ENCODE measurements at regions not wholly inside any gene's neighbourhood (a gene's known extent, or its start where the extent isn't known, plus 50 kb on each side); places are given as distances from the start of the nearest gene placed in this dataset.

DNA sequence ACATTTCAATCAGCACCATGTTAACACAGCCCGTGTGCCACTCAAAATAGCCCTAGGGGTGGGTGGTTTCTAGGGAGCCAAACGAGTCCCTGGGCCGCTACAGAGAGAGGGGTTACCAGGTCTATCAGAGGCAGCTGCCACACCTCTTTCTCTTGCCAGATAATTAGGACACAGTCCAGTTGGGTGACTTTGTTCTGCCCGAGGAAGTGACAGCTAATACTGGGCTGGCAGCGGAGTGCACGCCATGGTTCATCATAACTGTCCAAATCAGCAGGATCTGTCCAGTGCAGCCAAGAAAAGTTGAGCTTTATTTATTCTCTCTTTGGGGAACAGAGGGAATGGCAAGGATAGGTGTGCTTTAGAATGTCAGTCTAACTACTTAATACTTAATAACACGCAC is 583.8 kb downstream of the BRINP1 start:
- no peak for DNase-seq

DNA sequence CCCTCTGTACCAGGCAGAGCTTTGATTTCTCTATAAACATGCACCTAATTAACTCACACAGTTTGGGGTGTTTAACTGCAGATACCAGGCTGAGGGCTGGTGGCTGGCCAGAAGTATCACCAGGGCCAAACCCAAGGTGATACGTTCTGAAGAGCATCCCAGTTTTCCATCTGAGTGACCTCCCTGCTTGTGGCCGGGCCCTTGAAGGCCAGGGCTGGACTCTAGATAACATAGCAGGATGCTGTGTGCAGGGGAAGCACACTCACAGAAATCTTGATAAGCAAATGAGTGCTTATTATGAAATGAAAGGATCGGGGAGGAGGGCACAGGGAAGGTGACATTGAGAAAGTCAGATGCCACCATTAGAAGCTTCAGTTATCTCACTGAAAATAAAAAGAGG is 582.4 kb downstream of the BRINP1 start:
- DNase-seq = no peak

DNA sequence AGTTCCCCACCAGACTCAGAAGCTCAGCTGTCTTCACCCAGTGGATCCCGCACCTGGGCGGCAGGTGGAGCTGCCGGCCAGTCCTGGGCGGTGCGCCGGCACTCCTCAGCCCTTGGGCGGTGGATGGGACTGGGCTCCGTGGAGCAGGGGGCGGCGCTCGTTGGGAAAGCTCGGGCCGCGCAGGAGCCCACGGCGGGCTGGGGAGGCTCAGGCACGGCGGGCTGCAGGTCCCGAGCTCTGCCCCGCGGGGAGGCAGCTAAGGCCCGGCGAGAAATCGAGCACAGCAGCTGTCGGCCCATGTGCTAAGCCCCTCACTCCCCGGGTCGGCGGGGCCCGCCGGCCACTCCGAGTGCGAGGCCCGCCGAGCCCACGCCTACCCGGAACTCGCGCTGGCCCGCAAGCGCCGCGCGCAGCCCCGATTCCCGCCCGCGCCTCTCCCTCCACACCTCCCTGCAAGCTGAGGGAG is 560.0 kb downstream of the BRINP1 start:
- no peak for DNase-seq

DNA sequence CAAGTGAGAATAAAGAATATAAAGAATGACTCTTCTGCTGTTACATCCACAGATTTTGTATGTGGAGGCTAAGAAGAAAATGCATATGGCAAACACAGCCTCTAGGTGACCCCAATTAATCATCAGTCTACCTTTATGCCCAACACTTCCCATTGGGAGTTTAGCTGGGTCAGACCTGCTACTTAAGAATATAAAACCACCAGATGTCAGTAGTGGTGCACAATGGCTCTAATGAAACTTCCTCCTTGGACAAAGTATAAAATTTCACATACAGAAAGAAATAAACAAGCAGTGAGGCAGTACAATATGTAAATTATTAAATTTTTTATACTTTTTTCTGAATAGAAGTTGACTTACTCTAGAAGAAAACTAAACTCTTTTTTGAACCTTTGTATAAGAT is 539.9 kb downstream of the BRINP1 start:
- no peak for DNase-seq

DNA sequence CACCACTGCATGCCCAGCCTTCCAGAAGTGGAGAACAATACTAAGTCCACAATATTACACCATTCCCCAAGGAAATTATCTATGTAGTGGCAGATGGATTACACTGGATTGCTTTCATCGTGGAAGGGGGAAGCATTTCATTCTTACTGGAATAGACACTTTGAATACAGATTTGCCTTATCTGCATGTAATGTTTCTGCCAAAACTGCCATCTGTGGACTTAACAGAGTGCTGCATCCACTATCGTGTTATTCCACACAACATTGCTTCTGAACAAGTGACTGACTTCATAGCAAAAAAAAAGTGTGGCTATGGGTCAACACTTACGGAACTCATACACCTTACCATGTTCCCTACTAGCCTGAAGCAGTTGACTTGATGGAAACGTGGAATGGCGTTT is 536.9 kb downstream of the BRINP1 start:
- DNase-seq = no peak

DNA sequence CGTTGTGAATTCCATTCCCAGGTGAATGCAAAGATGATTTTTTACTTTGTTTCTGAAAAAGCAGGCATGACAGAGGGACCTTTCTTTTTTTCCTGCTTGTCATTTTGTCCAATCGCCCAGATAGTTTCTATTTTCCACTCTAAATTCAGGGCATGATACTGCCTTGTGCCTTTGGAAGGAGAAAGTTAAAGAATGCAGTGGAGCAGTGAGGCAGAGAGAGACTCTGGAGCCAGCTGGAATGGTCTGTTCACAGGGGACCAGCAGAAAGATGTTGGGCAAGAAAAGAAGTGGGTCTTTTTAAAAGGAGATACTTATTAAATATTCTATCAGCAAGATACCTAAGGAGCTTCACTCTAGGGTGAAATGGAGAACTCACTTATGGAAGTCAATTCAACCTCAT is 532.3 kb downstream of the BRINP1 start:
- no peak for DNase-seq

DNA sequence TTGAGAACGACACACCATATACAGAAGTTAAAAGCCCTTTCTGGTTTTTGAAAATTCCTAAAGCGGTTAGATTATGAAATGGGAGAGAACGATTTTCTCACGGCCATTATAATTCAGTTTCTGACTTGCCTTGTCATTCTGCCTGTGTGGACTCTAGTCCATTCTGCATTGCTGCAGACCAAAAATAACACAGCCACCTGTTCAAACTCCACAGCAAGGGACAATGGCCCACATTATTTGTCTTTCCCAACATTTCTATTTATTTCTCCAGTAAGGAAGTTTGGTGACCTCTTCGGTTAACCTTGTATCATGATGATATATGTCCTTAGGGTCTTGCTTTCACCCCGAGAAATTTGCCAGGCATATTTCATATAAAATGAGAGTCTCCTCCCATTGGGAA is 497.7 kb downstream of the BRINP1 start:
- no peak for DNase-seq

DNA sequence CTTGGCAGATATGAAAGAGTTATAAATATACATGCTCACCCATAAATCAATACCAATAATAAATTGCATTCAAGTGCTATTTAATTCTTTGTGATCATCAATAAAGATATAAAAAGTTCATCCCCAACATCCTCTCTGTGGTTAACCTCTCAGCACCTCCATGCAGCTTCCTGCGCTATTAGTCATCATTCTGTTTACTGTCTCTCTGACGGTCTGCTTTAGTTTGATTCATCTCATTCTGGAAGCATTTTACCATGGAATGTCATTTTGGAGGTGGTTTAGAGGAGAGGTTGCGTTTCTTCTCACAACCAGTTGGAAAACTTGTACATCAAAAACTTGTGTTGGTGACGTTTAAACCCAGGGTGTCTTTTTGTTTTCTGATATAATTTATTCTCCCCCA is 486.6 kb downstream of the BRINP1 start:
- DNase-seq = no peak

DNA sequence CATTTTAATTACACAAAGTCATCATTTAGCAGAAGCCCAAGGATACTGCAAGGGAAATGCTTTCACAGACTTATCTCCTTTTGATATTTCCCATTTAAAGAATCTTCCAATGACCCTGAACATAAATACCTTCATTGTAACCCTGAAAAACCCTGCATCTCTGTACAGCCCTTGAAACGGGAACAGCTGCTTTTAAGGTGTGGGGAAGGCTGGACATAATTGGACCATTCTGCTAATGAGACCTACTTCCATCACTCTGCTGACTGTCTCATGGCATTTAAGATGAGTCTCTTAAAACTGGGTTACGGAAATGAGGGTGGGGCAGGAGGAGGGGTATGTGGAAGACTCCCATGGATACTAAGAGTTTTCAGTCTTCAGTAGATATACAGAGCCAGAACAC is 485.8 kb downstream of the BRINP1 start:
- no peak for DNase-seq

DNA sequence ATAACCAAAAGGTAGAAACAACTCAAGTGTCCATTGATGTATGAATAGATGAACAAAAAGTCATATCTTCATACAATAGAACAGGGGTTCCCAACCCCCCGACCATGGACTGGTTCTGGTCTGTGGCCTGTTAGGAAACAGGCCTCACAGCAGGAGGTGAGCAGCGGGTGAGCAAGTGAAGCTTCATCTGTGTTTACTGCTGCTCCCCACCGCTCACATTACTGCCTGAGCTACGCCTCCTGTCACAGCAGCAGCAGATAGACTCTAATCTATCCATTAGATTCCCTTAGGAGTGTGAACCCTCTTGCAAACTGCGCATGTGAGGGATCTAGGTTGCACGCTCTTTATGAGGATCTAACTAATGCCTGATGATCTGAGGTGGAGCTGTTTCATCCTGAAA is 478.0 kb downstream of the BRINP1 start:
- no peak for DNase-seq

DNA sequence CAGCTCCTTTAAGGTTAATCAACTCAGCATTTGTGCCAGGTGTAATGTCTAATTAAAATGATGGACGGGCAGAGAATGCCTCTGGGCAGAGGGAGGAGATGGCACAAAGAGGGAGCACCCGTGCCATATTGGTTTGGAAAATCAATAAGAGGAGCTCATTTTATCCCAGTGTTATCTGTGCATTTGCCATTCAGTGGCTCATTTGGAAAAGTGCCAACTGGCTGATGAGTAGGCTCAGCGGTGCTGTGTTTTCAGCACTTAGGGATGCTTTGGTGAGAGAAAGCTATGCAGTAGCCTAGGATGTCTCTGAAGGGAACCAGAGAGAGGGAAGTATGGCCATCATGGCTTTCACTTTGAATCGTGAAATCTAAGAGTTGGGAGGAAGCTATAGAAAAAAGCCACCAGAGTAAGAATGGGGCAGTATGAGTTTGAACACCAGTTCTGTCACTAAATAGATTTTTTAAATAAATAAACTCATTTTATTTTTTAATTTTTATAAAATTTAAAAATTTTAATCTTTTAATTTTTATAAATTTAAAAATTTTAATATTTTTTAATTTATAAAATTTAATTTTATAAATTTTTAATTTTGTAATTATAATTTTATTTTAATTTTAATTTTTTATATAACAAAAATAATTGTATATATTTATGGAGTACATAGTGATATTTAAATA is 472.8 kb downstream of the BRINP1 start:
- no peak for DNase-seq

DNA sequence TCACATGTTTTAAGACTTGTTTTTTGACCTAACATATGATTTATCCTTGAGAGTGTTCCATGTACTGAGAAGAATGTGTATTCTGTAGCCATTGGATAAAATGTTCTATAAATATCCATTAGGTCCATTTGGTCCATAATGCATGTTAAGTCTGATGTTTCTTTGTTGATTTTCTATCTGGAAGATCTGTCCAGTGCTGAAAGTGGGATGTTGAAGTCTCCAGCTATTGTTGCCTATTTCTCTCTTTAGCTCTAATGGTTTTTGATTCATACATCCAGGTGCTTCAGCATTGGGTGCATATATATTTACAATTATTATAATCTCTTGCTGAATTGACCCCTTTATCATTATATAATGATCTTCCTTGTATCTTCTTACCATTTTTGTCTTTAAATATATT is 451.1 kb downstream of the BRINP1 start:
- DNase-seq = no peak

DNA sequence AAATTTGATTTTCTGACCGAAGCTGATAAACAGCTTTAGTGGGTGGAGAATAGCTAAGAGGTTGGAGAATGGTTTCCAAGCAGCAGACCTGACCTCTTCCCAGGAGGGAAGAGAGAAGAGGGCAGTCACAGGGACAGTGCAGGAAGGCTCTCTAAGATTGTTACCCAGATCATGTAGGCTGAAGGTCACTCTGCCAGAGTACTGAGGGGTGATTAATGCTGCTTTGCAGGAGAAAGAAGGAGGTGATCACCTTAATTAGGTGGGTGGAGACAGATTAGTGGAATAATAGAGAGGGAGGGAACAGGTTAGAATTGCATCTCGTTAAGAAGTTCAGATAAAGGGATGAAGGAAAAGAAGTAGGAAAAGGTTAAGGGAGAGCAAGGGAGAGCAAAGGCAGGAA is 440.5 kb downstream of the BRINP1 start:
- no peak for DNase-seq

DNA sequence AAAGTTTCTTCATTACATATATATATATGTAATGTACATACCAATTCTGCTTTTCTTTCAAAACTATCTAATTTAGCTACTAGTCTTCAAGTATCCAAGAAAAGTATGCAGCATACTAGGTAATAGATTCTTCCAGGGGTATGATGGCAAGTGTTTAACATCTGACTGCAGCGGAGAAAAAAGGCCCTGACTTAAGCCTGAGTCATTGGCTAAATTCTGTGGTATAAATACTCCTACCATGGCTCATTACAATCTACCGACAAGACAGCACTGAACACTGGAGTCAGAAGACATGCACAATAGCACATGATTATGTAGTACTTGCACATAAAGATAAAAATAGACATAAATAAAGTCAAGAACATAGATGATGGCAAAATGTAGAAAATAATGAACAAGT is 439.9 kb downstream of the BRINP1 start:
- DNase-seq = no peak

DNA sequence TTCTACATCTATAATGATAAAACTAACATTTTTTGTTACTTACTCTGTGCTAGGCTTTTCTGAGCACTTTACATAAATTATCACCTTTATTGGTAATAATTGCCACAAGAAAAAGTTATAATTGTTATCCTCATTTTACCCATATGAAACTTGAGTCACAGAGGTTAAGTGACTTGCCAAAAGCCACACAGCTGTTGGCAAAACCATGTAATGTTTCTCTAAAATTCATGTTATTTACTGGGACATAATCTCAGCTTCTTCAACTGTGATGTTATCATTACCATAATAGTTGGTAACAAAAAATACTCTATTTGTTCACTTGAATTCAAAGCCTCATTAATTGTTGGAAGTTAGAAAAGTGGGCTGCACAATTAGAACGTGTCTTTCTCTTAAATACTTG is 437.3 kb downstream of the BRINP1 start:
- DNase-seq = no peak

DNA sequence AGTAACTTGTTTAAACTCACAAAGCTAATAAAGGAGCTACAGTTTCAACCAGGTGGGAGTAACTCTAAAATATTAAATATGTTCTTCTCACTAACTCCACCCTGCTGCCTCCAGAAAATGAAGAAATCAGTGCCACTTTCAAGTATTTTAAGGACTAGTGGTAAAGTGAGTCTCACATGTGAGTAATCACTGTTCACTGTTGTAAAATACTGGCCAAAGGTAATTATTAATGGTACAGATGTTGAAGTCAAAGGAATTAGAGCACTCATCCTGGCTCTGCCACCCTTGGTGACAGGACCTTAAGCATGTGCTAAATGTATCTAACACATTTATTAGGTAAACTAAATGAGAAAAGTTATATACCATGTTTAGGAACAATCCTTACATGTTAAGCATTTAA is 430.7 kb downstream of the BRINP1 start:
- no peak for DNase-seq

DNA sequence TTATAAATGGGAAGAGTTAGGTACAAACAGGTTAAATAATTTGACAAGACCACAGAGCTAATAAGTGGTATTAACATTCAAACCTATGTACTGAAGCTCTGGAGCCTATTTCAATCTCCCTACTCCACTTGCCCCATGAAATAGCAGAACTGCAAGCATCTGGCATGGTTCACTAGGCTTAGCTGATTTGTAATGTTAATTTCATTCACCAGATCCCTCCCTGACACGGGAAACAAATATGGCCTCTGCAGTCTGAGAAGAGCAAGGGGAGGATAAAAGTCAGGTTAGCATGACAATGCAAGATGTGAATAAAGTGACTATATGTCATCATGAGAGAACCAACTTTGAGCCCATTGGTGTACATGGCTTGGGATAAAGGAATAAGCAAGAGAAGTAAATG is 428.8 kb downstream of the BRINP1 start:
- DNase-seq = no peak

DNA sequence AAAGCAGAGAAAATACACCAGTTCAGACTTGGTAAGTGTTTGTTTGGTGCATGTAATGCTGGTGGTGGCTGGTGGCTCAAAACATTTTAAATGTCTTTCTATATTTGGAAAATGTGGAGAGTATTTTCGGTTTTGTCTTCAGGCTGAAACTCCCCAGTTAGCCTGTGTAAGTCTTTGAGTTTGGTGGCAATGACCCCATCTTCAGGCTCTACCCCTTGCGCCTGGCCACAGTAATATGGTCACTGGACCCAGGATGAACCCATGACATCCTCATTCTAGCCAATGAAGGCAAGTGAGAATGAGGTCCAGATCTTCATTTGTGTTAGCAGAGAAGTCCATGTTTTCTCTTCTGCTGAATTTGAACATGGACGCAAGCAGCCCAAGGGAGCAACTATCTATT is 422.6 kb downstream of the BRINP1 start:
- no peak for DNase-seq

DNA sequence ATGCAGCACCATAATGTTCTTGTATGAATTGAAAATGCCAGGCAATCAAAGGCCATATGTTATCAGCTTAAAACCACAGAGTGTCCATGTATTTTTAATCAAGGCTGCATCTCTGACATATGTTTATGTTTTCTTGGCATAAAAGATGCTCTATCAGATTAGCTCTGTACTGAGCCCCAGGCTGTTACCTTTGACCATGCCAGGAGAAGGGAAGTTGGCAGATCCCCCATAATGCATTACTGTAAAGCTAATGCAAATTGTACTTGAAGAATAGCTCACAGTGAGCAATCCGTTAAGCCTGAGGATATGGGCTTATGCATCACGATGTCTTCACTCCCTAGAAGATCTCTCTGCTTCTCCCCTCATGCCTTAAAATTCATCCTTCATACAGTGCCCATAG is 414.4 kb downstream of the BRINP1 start:
- no peak for DNase-seq

DNA sequence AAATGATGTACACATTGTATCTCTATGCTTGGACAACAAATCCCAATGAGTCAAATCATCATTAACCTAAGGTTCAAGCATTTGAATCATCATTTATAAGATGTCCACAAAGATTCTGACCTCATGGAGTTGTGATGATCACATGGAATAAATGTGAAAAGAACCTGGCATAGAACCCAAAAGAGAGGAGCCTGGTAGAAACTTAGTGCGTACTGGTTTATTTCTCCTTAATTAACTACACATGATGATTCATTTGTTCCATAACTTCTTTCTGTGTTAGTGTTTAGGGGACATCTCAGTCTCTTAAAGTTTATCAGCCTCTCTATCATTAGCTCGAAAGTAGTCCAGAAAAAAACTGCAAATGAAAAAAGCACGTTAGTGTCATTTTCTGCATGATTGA is 411.6 kb downstream of the BRINP1 start:
- DNase-seq = no peak

DNA sequence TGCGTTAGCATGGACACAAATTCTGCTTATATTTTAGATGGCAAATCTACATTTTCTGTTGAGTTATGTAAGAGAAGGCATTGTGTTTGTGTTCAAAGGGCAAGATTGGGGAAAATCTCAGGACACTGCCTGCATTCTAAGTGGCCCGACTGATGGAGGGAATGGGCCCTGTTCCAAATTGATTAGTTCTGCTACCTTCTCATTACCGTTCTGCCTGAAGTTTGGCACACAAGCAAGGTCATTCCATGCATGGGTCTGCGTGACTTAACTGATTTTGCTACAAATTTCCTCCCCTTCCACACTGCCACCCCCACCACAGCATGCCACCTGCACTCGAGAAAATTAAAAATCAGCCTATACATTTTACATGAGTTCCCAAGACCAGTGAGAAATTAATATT is 409.9 kb downstream of the BRINP1 start:
- DNase-seq = no peak

DNA sequence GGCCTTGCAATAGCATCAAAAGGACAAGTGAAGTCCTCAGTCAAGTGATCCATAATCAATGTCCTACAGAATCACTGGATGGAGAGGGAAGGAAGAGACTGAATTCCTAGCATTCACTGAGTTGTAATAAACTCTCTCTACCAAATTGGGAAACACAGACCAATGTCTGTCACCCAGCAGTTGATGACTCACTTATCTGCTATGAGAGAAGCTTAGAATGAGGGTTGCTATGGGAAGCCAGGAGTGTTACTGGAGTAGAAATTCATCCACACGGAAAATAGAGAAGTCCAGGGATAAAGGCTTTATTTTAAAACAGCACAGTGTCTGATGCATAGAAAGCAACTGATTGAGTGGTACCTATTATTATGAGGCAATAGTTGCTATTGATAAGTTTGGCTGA is 407.4 kb downstream of the BRINP1 start:
- DNase-seq = no peak

DNA sequence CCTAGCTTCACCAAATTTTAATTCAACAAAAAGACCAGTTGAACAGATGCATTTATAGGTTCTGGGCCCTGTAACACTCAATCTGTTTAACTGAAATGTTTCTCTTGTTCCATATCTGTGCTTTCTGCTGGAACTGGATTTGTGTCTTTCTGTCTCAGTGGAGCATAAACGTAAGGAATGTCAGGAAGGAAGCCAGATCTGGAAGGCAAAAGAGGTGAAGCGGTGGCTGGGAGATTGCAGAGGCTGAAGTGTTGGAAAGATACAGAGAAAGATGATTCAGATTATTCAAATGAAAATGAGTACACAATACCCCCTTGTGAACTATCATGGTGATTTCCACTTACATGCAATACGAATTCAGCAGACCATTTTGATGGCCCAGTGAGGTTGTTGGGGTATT is 406.8 kb downstream of the BRINP1 start:
- no peak for DNase-seq

DNA sequence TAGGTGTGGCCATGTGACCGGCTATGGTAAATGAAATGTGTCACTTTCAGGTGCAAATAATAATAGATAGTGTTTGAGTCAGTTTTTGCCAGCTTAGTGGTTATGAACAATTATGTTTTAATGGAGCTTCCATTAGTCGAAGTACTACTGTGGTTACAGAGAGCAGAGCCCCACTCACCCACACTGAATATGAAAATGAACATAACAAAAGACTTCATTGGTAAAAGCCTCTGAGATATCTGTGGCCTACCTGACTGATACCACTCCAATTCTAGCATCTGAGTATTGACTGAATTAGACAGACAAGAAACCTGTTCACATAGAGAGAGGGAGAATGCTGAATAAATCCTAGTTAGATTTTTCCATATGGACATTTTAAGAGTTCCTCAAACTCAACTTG is 405.6 kb downstream of the BRINP1 start:
- no peak for DNase-seq

DNA sequence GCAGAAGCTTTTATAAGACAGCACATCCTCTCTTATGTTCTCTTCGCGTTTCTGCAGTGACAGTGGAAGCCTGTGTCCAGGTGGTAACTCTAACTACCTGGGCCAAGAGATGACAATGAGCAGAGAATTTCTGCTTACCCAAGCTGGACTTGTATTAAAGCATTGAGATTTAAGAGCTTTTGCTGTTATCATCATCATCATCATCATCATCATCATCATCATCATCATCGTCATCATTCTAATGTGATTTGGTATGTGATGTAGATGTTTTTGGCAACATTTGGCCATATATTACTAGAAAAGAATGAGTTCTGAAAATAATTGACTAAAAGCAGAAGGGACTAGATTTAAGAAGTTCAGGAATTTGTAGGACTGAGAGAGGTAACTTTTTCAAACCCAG is 401.3 kb downstream of the BRINP1 start:
- no peak for DNase-seq

DNA sequence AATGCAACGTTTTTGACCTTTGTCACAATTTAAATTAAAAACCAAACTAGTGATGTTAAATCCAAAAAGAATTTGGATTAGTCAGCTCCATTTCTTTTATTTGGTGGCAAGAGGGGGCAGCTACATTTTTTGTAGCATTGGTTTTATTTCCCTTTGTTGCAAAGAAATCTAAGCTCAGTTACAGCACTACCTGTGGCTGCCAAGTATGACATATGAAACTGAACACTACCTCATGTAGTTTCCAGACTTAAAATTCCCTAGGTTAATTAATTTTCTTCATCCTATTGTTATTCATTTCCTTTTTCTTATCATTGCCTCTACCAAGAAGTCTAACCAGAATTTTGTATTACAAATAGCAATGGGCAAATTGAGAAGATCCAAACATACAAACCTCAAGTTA is 393.5 kb downstream of the BRINP1 start:
- DNase-seq = no peak

Data from activated CD8-positive, alpha-beta memory T cell treated with anti-CD3 and anti-CD28 coated beads for 24 hours (primary cell).